Left ventricle myocardium inferior (tissue), 1 donor: ENCODE measurements at regions not wholly inside any gene's neighbourhood (a gene's known extent, or its start where the extent isn't known, plus 50 kb on each side); places are given as distances from the start of the nearest gene placed in this dataset.

Source experiments
- DNase-seq: peaks from one replicate; pipeline ENCODE4 v3.0.0-alpha.2; 2020
- H3K27ac ChIP-seq: fragments of 200-600 bp; replicated peaks from 2 replicates; pipeline ENCODE4 v1.8.0; 2021
- H3K27me3 ChIP-seq: fragments of 200-600 bp; 2 replicates; pipeline ENCODE4 v1.8.0; 2021; ENCODE audit warnings: low read depth
- H3K36me3 ChIP-seq: fragments of 200-600 bp; 2 replicates; pipeline ENCODE4 v1.8.0; 2021
- H3K4me1 ChIP-seq: fragments of 200-600 bp; 2 replicates; pipeline ENCODE4 v1.8.0; 2021
- H3K4me3 ChIP-seq: fragments of 200-600 bp; 2 replicates; pipeline ENCODE4 v1.8.0; 2021; ENCODE audit warnings: mild to moderate bottlenecking, moderate library complexity
- H3K9me3 ChIP-seq: fragments of 200-600 bp; replicated peaks from 2 replicates; pipeline ENCODE4 v1.8.0; 2021
- CTCF ChIP-seq: fragments of 200-600 bp; IDR thresholded peaks from 2 replicates; pipeline ENCODE4 v1.8.0; 2021; ENCODE audit warnings: antibody characterized with exemption, mild to moderate bottlenecking, borderline replicate concordance
- intact Hi-C: fragments of 100-400 bp; cut with micrococcal nuclease; formaldehyde crosslinking; loops from one replicate; pipeline ENCODE4 v1.11.0; 2022
- donor health status: DM: no; HTN: yes; CAD: no; lungs with severe emphysema.

- Histone ChIP-seq H3K4me1 (peaks cover 27% of the 10 kb centered on the region), H3K9me3 (peaks cover 14% of the 10 kb centered on the region), H3K27ac (no peak overlapping the region), H3K4me3 (no peak overlapping the region), H3K36me3 (no peaks in the 10 kb centered on the region), H3K27me3 (no peaks in the 10 kb centered on the region)
- no peak for TF ChIP-seq CTCF
- intact Hi-C loops = no loop called here
- DNase-seq = no peak
Measured at GRCh38 chr5:172525996-172526360, 71.7 kb upstream of the SH3PXD2B start.

GRCh38 chr5:172525307-172525995, 71.1 kb upstream of the SH3PXD2B start:
- intact Hi-C loops = no loop called here
- no peaks in the 10 kb centered on the region for H3K36me3 ChIP-seq
- no peak for DNase-seq
- H3K27ac ChIP-seq = no peak overlapping the region
- no peak overlapping the region for H3K4me3 ChIP-seq
- H3K9me3 ChIP-seq = peaks cover 19% of the 10 kb centered on the region
- H3K27me3 ChIP-seq = no peaks in the 10 kb centered on the region
- no peak for TF ChIP-seq CTCF
- peaks cover 22% of the 10 kb centered on the region for H3K4me1 ChIP-seq

GRCh38 chr5:172524573-172525021, 70.3 kb upstream of the SH3PXD2B start:
- peaks cover 28% of the 10 kb centered on the region for H3K9me3 ChIP-seq
- H3K27me3 ChIP-seq = no peaks in the 10 kb centered on the region
- intact Hi-C loops = no loop called here
- no peak overlapping the region for H3K4me3 ChIP-seq
- H3K4me1 ChIP-seq = peaks cover 19% of the 10 kb centered on the region
- no peak overlapping the region for H3K27ac ChIP-seq
- H3K36me3 ChIP-seq = no peaks in the 10 kb centered on the region
- no peak for DNase-seq
- no peak for TF ChIP-seq CTCF

GRCh38 chr5:172523146-172523745, 68.9 kb upstream of the SH3PXD2B start:
- intact Hi-C loops = no loop called here
- Histone ChIP-seq H3K4me3 (no peak overlapping the region), H3K27me3 (no peaks in the 10 kb centered on the region), H3K27ac (no peak overlapping the region), H3K36me3 (no peaks in the 10 kb centered on the region), H3K9me3 (peaks cover 41% of the 10 kb centered on the region), H3K4me1 (peaks cover 13% of the 10 kb centered on the region)
- DNase-seq = no peak
- no peak for TF ChIP-seq CTCF

- no peak for DNase-seq
- intact Hi-C loops = no loop called here
- Histone ChIP-seq H3K4me3 (no peak overlapping the region), H3K4me1 (no peaks in the 10 kb centered on the region), H3K27ac (no peak overlapping the region), H3K9me3 (peaks cover 49% of the 10 kb centered on the region), H3K27me3 (no peaks in the 10 kb centered on the region), H3K36me3 (no peaks in the 10 kb centered on the region)
- TF ChIP-seq CTCF = no peak
Measured at GRCh38 chr5:172521338-172521932, 67.1 kb upstream of the SH3PXD2B start.
